Effector CD4-positive, alpha-beta T cell (primary cell): ENCODE measurements at regions not wholly inside any gene's neighbourhood (a gene's known extent, or its start where the extent isn't known, plus 50 kb on each side); places are given as distances from the start of the nearest gene placed in this dataset.
"Not testable (repeated sequence)": the region's sequence is repeated elsewhere in the genome, so short reads cannot be mapped to it uniquely, and the experiment has no call there.

Experiments
- DNase-seq: peaks from one replicate; pipeline ENCODE4 v3.0.0-alpha.2; 2020

DNA sequence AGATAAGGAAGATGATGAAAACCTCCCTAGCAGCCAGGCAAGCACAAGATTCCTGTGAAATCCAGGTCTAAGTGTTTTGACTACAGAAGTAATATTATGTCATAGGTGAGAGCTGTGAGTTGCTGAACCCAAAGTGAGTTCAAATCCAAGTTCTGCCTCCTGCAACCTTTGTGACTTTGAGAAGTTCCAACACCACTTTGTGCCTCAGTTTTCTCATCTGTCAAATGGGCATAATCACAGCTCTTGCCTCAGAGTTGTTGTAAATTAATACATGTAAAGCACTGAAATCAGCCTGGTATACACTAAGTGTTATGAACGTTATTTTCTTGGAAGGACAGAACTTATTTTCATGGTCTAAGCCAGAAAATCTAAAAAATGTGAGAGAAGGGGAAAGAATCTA, 210.3 kb upstream of the FRG2C start:
- not testable (repeated sequence) for DNase-seq

DNA sequence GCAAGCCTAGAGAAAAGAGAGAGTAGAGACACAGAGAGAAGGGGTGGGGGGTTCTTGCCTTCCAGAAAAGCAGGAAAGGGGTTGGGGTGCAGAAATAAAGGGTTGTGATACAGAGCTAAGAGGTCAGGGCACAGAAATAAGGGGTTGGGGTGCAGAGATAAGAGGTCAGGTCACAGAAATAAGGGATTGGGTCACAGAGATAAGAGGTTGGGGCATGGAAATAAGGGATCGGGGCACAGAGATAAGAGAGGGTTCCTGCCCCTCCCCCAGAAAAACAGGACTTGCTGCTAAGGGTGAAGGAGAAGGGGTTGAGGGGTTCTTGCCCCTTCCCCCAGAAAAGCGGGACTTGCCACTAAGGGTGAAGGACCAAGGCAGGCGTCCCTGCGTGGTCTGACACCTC, 189.6 kb upstream of the FRG2C start:
- not testable (repeated sequence) for DNase-seq

DNA sequence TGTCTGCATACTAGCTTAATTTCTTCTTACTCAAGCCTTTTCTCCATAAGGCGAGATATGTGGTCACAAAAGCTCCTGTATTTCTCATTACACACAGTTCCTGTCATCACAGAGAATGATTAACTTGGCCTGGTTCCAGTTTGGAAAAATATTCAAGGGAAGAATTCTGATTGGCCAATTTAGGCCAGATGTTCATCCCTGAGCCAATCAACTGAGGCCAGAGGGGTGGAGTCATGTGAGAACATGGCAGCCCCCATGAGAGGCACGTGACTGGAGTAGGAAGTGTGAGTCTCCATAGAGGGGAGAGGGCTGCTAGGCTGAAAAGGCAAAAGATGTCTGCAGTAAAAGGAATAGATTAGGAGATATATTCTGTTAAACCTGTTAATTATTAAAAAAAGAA, 167.5 kb upstream of the FRG2C start:
- not testable (repeated sequence) for DNase-seq

DNA sequence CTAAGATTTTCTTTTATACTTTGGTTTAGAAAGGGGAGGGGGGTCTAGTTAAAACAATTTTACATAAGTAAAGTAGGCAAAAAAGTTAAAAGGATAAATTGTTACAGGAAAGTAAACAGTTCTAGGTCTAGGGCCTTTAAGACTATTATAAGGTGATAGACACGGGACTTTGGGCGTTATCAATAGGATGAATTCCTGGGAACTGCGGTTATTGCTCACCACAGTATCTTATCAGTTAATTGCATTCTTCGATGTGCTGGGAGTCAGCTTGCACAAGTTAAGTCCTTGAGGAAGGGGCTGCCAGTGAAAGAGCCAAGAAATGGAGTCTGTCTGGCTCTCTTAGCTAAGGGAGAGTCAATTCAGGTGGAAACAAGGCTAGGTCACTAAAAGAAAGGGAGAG, 163.8 kb upstream of the FRG2C start:
- DNase-seq = not testable (repeated sequence)

DNA sequence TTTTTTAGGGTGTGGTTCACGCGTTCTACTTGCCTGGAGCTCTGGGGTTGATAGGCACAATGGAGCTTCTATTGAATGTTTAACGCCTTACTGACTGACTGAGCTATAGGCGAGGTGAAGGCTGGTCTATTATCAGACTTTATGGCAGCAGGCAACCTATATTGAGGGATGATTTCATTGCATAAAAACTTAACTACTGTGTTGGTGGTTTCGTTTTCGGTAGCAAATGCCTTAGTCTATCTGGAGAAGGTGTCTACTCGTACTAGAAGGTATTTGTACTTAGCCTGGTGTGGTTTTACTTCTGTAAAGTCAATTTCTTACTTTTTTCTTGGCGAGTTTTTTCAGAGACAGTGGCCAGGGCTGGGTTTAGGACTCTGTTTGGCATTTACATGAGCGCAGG, 162.0 kb upstream of the FRG2C start:
- not testable (repeated sequence) for DNase-seq

DNA sequence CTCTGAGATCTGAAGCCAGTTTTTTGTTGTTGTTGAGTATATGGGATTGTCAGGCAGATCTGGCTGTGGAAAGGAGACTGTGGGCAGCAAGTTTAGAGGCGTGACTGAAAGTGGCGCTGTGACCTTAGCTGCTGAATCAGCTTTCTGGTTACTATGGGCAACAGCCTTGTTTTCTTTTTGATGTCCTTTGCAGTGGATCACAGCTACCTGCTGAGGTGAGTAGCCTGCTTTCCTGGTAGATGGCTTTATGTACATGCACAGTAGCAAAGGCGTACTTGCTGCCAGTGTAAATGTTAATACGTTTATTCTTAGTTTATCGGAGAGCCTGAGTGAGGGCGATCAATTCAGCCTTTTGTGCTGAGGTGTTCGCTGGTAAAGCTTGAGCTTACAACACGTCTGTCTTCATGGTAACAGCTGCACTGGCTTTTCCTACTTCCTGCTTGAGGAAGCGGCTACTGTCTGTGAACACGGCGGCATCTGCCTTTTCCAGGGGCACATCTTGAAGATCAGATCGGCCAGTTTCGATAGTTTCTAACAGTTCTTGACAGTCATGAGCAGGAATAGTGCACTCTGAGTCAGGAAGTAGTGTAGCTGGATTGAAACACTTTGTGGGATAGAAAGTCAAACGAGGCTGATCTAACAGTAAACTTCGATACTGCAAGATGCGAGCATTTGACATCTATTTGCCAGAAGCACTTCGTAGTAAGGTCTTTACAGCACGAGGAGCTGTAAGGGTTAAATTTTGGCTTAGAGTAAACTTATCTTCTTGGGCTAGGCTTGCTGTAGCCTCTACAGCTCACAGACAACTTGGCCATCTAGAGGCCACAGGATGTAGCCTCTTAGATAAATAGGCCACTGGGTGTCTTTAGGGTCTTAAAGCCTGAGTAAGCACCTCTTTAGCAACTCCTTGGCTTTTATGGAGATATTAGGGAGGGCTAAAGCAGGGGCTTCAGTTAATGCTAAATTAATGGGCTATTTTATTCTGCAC, 161.1 kb upstream of the FRG2C start:
- not testable (repeated sequence) for DNase-seq

DNA sequence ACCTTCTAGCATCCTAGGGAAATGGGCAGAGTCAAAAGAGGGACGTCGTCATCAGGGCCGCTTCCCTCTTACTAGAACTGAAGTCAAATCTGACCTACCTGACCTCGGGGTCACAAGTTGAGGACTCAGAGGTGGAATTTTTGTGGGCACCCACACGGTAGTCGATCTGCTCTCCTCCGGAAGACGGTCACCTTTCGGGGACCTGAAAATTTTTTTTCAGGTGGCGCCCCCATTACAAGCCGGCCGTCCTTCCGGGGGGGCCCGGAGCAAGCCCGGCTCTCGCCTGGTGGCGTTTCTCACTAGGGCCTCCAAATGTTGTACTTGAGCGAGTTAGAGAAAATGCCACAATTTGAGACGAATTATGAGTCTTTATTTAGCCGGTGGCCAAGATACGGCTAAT, 157.5 kb upstream of the FRG2C start:
- DNase-seq = no peak

DNA sequence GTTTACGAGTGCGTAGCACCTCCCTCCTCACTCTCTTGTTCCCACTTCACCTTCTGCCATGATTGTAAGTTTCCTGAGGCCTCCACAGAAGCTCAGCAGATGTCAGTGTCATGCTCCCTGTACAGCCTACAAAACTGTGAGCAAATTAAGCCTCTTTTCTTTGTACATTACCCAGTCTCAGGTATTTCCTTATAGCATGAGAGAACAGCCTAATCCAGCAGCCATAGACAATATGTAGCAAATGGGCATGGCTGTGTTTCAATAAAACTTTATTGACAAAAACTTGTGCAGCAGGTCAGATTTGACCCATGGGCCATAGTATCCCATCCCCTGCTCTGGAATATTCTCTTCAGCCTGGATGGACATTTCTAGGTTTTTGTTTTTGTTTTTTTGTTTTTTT, 156.2 kb upstream of the FRG2C start:
- not testable (repeated sequence) for DNase-seq

DNA sequence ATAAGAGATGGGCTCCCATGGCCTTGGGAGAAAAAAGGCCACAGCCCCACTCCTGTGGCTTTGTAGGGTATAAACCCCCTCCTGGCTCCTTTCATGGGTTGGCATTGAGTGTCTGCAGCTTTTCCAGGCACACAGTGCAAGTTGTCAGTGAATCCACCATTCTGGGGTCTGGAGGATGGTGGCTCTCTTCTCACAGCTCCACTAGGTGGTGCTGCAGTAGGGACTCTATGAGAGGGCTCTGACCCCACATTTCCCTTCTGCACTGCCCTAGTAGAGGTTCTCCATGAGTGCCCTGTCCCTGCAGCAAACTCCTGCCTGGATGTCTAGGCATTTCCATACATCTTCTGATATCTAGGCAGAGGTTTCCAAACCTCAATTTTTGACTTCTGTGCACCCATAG, 136.5 kb upstream of the FRG2C start:
- DNase-seq = not testable (repeated sequence)

DNA sequence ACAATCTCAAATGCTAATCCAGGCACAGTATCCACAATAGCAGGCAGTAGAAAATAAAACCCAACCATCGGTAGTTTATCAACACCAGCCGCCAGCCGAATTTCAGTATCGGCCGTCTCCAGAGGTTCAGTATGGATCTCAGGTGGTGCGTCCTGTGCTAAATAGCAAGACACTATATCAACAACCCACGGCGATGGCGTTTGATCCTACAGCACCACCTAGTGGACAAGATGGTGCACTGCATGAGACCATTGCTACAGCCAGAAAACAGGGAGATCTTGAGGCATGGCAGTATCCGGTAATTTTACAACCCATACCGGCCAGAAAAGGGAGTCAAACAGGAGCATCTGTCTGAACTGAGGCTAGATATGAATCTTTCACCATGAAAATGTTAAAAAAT, 112.0 kb upstream of the FRG2C start:
- not testable (repeated sequence) for DNase-seq

DNA sequence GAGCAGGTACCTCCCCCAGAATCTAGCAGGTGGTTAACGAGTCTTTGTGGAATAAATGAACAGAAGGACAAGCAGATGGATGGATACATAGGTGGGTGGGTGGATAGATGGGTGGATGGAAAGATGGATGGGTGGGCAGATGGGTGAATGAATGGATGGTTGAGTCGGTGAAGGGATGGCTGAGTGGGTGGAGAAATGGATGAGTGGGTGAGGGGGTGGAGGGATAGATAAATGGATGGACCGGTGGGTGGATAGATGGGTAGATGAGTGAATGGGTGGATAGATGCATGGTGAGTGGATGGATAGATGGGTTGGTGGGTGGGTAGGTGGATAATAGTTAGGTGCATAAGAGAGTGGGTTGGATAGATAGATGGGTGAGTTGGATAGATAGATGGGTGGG, 99.7 kb upstream of the FRG2C start:
- DNase-seq = not testable (repeated sequence)

DNA sequence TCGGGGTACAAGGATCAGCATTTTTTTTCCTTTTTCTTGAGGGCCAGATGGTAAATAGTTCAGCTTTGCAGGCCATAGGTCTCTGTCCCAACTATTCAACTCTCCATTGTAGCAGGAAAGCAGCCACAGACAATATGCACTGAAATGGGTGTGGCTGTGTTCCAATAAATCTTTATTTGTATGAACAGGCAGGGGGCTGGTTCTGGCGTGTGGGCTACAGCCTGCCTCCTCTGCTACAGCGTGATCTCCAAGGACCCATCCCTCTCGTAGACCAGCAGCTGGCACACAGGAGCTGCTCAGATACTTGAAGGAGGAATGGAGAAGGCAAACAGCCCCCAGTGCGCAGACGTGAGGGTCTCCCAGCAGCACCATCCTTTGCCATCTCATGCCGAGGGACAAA, 91.8 kb upstream of the FRG2C start:
- DNase-seq = not testable (repeated sequence)

DNA sequence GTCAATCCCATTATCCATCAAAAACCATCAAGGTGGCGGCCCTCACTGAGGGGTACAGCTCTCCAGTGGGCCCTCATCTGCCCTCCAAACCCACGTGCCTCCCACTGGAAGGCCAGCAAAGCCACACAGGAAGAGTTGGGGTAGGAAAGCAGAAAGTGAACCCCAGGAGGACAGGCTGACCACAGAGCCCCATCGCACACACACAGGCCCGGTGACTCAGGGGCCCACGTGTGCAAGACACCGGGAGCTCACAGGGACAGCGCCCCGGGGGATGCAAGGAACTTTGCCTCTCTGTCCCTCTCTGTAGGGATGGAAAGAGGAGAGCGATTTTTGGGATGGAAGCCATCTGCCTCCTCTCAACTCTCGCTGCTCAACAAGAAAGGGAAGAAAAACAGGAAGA, 85.0 kb upstream of the FRG2C start:
- DNase-seq = not testable (repeated sequence)

DNA sequence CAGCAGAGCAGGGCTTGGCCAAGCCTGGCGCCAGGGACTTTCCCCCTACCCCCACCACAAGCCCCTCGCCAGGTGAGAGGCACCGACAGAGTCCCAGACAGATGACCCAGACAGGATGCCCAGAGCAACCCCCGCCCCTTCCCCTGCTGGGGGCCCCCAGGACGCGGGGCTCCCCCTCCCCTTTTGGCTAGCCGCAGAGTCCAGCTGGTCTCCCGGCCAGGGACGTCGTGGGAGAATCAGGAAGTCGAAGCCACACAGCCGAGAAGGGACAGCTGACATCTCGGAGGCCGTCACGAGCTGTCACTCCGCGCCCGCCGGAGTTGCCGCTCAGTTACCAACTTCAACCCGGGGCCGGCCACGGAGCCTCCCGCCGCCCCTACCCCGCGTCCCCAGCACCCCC, 84.6 kb upstream of the FRG2C start:
- not testable (repeated sequence) for DNase-seq

DNA sequence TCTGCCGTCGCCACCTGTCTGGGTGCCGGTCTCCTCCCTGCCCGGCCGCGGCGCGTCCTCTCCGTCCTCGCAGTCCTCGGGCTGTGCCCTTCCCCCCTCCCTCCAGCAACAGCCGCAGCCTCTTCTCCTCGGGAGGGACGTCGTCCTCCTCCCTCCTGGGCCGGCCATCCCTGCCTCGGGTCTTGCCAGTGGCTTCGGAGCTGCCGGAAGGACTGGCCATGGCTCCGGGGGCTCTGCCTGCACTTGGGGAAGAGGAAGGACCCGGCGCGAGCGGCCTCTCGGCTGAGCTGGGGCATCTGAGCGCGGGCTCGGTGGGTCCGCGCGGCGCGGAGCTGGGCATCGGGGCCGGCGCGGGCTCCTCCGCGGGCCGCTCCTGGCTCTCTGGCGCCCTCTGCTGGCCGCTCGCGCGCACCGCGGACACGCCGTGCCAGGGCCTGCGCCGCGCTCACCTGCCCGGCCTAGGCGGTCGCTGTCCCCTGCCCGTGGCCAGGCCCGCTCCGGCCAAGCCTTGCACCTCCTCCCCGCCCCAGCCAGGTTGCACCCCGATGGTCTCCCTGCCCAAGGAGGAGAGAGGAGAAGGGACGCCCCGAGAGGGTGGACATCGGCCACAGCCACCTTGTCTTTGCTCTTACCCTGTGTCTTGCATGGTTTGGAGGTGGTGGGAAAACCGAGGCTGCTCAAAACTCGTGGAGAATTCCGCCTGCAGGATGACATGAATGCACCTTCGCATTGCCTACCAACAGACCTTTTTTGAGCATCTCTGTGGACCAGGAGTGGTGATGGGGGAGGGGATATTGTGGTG, 83.9 kb upstream of the FRG2C start:
- peak; percentile 3 for DNase-seq

DNA sequence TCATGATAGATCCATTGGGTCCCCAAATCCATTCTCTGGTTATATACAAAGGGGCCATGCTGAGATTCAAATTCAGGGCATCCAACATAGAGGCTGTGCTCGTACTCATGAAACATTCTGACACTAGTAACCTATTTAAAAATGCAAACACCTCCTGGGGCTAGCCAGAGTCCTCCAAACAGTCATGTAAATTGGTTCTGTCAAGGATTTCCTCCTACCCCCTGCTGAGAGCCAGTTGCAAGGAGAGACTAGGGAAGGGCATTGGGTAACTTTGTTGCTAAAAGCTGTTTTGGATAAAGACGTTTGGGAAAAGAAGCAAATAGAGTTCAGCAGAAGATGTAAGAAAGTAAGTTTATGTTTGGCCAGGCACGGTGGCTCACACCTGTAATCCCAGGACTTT, 81.6 kb upstream of the FRG2C start:
- DNase-seq = not testable (repeated sequence)

DNA sequence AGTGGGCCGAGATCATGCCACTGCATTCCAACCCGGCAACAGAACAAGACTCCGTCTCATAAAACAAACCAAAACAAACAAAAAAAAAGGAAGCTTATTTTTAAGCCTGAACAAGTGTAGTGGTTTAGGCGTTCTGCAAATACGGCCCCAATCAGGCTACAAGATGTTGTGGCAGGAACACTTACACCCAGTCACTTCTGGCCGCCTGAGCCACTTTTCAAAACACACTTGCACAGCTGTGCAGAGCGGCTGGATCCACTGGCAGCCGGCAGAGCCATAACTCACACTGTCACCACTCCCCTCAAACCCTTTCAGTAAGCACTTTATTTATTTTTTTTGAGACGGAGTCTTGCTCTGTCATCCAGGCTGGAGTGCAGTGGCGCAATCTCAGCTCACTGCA, 81.0 kb upstream of the FRG2C start:
- not testable (repeated sequence) for DNase-seq

DNA sequence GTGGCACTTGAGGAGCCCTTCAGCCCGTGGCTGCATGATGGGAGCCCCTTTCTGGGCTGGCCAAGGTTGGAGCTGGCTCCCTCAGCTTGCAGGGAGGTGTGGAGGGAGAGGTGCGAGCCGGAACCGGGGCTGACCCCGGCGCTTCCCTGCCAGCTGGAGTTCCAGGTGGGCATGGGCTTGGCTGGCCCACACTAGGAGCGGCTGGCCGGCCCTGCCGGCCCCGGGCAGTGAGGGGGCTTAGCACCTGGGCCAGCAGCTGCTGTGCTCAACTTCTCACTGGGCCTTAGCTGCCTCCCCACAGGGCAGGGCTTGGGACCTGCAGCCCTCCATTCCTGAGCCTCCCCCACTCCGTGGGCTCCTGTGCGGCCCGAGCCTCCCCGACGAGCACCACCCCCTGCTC, 76.4 kb upstream of the FRG2C start:
- DNase-seq = not testable (repeated sequence)

DNA sequence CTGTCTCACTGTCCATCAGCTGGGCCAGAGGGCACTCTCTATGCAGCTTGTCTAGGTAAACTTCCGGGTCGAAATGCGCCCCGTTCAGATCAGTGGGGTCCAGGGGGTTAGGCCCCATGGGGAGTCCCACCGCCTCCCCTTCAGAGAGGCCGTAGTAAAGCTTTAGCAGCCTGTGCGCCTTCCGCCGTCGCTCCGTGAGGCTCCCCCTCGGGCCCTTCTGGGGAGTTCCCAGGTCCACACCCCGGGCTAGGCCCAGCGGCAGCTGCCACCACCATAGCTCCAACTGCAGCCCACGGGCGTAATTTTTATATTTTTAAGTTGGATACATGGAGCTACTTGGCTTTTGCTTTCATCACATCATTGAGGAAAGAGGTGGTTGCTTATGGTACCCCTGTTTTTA, 73.7 kb upstream of the FRG2C start:
- DNase-seq = not testable (repeated sequence)

DNA sequence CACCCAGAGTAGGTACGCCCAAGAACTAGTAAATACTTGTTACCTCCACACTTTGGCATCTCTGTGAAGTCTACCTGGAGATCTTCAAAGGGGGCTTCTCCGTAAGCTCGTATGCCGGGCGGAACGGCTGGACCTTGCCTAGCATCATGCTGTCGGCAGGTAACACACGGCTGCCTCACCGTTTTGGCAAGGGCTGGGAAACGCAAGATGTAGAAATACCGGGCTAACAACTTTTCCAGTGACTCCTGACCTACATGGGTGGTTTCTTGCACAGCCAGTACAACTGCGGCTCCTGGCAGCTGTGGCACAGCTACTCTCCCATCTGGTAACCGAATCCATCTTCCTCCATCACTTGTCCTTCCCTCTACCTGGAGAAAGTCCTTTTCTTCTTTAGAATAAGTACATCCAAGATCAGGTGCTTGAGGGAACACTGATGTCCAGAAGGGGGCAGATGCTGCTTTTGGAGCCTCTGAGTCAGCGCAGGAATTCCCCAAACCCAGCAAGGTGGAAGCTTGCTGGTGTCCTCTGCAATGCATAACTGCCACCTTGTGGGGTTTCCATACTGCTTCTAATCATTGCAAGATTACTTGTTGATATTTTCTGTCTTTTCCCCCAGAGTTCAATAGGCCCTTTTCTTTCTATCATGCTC, 59.7 kb upstream of the FRG2C start:
- DNase-seq = not testable (repeated sequence)

DNA sequence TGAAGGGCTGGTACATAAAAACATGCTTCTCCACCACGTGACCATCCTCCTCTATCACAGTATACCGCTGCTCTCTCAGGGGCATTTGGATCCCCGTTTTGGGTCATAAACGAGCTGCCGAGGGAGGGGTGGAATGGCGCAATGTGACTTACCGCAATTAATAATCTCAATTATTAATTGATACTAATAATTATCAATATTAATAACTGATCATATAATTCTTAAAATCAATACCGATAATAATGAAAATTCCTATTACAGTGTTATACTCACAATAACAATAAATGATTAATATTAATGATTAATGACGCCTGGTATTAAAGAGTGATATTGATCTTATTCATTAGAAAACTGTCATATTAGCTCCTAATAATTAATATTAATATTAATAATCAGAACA, 56.1 kb upstream of the FRG2C start:
- not testable (repeated sequence) for DNase-seq

DNA sequence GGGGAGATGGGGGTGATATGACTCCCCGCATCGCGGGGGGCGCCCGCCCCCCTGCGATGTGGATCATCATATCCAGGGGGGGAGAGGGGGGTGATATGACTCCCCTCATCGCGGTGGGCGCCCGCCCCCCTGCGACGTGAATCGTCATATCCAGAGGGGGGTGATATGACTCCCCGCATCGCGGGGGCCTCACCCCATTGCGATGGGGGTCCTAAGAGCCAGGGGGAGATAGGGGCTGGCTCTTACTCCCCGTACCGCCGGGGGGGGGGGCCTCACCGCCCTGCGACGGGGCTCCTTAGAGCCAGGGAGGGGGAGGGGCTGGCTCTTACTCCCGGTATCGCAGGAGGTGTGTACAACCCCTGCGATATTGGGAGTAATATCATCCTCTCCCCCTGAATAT, 54.5 kb upstream of the FRG2C start:
- not testable (repeated sequence) for DNase-seq

DNA sequence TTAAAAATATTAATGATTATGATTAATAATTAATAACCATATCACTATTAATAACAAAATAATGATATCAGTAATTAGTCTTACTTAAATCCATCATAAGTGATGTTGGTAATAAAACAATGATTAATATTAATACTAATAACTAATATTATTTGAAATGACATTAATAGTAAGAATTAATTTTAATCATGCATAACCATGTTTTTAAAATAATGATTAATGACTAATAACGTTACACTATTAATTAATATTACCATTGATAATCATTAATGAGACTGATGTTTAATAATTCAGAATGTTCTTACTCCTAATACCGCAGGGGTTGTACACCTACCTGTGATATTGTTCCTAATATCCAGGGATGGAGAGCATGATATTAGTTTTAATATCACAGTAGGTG, 53.4 kb upstream of the FRG2C start:
- DNase-seq = no peak
